Activated T-cell treated with anti-CD3 and anti-CD28 coated beads for 24 hours (primary cell): ENCODE measurements at regions not wholly inside any gene's neighbourhood (a gene's known extent, or its start where the extent isn't known, plus 50 kb on each side); places are given as distances from the start of the nearest gene placed in this dataset.

Experiments used
- DNase-seq: peaks from one replicate; pipeline ENCODE4 v3.0.0-alpha.2; 2020; ENCODE audit warnings: low read depth

DNA sequence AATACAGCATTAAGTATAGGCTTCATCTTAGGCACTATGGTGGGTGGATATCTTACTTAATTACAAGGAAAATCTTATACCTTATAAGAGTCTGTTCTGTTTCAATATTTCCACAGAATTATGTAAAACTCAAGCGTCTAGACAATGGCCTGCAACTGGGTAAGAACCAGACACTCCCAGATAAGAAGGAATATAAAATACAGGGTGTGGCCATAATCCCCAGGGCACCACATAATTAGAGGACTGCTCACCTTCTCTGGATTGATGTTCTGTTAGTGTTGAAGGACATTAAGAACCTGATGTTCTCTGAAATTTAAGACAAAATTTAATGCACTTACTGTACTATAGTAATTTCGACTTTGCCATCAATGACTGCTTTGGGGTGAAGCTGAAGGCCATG is 198.2 kb upstream of the ARSJ start:
- no peak for DNase-seq

DNA sequence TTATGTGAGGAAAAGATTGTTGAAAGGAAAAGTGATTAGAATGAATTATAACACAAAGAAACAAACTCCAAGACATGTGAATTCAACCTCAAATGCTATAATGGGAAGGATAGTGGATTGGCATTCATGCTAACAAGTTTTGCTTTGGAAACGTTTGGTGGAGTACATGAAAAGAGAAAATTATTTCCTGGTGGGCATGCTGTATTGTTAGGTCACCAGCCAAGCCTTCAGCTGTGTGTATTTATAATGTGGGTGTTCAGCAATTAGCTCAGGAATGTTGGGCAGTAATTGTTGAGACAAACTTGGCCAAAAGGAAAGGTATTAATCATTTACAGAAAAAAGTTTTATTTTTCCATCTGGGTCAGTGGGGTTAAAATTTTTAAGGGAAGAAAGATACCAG is 198.9 kb upstream of the ARSJ start:
- no peak for DNase-seq

DNA sequence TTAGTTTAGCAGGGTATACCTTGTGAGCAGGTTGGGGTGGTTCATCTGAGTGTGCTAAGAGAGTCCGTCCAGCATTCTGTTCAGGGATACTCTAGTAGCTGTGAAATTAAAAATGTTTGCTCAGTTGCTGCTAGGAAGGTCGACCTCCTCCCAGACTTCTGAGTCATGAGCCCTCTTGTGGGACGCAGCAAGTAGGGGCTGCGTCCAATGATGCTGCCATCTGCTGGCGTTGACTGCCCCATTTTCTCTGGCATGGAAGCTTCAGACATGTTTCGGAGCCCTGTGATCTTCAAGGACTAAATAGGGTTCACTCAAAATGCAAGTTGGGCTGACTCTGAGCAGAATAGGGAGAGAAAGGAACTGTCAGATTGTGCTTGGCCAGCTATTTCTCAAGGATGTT is 201.0 kb upstream of the ARSJ start:
- DNase-seq = peak; percentile 15

DNA sequence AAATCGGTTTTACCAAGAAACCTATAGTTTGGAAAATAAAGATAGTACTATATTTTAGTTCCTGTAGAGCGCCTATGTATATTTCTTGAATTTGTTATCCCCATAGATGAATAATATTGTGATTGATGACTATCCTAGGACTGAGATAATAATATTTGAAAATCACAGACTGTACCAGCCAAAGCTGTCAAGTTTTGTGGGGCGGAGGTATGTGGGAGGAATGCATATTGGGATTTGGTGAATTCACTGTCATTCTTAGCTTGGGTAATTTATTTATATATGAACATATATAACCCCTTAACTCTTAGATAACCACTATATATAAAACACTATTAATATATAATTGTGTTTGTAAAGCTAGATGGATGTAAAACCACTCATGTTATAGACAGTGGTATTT is 205.5 kb upstream of the ARSJ start:
- no peak for DNase-seq

DNA sequence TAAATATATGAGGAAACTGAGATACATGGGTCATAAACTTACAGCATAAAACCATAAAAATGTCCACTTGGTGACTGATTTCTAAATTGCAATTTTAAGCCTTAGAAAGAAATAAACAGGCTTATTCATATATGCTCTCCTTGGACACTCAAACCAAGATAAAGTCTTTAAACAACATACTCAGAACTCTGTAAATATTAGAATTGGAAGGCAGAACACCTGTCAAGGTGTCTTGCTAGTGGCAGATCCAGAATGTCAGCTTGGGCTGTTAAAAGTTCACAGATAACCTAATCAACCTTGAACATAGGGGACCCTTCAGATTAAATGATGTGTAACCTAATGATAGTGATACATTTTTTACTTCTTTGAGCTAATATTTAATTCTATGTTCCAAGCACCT is 208.1 kb upstream of the ARSJ start:
- DNase-seq = no peak

DNA sequence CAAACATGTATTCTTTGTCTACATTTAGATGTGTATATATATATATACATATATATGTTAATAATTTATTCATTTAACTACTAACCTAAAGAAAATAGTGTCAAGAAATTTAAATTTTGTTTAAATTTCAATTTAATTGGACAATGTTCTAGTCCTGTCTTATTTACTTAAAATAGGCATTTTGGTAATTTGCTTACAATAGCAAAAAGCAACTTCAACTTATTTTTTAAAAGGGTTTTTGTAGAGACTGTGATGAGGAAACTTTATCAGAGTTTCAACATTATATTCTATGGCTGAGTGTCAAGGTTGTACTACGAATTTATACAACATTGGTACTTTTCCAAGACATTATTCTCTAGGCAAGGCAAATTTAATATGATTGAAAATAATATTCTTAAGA is 212.0 kb upstream of the ARSJ start:
- DNase-seq = no peak

DNA sequence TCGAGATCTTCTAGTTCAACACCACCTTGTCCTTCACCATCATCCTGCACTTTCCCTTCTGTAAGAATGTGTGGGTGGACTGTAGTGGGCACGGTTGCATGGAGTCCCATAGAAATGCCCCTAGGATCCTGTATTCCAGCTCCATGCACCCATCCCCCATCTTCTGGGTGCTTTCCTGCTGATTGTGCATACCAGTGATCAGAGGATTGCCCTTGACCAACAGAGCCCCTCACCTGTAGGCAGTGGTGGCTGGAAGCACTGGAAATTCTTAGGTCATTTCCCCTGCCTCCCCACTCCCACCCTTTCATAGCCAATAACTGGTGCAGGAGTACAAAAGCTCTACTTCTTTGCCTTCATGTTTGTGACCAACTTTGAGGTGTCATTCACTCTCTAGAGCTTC is 213.4 kb upstream of the ARSJ start:
- DNase-seq = no peak

DNA sequence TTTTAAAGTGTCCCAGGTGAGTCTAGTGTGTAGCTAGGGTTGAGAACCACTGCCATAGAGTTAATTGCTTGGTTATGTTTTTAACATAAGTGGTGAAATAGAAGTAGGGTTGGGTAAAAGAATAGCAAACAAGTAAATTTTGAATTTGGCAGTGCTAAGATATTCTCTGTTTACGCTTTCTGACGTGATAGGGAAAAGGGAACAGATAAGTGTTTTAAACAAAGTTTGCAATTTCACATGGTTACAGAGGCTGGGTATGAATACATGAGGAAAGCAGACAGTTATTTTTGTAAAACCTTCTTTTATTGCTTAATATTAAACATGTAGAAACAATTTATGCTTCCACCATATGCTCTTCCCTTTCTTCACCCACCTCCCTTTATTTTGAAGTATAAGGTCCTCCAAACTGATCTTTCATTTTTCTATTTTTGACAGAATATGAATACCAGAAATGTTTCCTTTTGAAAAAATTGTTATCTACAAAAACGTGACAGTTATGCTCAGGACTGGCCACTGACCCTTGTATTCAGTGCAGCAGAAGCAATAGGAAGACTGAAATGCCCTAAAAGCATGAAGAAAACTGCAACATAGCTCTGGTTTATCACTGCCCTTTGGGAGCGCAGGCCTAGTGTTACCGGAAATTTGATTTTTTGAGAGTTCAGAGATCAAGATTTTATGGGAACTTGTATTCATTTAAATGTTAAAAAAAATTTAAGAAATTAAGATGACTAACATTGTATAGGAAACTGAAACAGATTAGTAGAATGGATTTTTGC is 214.4 kb upstream of the ARSJ start:
- DNase-seq = no peak

DNA sequence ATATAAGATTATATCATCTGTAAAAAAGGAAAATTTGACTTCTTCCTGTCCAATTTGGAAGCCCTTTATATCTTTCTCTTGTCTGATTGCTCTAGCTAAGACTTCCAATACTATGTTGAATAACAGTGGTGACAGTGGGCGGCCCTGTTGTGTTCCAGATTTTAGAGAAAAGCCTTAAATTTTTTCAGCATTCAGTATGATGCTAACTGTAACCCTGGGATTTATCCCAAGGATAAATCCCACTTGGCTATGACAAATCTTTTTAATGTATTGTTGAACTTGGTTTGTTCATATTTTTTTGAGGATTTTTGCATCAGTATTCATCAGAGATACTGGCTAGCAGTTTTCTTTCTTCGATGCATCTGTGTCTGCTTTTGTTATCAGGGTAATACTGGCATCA is 217.2 kb upstream of the ARSJ start:
- no peak for DNase-seq

DNA sequence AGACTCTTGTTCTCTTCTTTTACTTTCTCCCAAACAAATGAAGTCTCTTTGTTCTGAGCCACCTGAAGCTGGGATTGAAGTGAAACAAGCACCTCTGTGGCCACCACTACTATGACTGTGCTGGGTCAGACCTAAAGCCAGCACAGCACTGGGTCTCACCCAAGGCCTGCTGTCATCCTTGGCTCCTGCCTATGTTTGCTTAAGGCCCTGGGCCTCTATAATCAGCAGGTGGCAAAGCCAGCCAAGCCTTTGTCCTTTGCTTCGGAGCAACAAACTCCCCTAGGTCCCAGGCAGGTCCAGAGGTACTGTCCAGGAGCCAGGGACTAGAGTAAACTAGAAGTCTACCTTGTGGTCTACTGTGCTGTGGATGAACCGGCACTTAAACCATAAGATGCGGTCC is 220.6 kb upstream of the ARSJ start:
- no peak for DNase-seq

DNA sequence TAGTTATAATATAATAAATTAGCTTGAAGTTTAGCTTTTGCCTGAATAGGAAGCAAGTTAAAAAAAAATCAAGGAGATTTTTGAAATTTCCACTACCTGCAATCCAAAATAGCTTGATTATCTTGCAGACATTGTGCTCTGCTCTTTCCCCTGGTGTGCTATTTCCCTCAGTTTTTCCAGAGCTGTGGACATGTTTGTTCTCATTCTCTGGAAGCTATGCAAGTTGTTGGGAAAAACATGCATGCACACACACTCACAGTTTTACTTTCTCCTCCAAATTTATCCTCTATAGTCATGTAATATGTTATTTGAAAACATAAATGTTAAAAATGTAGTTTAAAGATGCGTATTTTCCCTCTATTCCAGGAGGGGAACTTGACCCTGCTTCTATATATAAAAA is 225.8 kb upstream of the ARSJ start:
- DNase-seq = no peak

DNA sequence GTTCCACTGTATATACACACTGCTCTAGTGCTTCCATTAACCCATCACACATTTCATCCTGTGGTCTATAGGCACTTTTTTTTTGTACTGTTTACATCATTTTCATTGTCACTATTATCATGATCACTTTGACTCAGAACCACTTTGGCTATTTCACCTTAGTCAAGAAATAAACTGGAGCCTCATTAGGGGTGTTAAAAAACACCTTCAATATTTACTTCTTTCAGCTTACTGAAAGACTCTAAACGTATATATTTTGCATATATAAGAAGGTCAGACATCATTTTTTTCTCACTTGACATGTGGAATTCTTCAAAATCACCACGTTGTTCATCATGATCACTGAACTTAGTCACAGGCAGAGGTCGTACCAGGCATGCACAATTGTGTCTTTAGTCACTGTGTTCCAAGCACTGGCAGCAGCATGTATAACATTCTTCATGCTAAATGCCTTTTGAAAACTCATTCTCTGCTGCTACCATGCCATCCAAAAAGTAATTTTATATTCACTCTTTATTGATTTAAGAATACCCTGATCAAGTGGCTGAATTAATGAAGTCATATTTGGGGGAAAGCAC is 229.2 kb upstream of the ARSJ start:
- no peak for DNase-seq

DNA sequence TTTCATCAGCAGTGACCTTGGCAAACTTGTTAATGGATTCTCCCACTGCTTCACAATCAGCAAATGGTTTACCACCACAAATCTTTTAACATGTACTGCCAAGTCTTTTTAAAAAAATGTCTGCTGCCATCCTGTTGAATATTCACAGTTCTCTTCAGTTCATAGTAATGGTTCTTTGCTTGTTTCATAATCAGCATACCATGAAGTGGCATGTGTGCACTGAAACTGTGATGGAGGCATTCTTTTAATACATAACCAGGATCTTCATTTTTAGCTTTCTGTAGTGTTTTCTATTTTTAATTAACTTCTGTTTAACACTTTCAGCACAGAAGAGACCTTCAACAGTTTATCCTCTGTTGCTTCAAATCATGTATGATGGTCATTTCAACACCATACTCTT is 230.1 kb upstream of the ARSJ start:
- DNase-seq = no peak

DNA sequence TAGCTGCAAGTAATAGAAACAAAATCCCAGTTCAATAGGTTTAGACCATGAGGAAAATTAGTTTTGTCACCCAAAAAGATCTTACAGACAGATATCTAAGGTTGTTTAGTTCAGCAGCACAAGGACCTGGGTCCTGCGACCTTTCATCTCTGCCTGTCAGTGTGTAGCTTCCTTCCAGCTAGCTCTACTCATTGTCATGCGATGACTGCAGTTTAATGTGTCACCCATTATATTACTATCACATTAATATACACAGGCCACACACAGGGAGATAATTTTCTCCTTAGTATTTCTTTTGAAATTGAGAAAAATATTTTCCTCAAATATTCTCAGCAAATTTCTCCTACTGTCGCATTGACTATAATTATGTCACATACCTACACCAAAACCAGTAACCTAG is 232.1 kb upstream of the ARSJ start:
- DNase-seq = no peak

DNA sequence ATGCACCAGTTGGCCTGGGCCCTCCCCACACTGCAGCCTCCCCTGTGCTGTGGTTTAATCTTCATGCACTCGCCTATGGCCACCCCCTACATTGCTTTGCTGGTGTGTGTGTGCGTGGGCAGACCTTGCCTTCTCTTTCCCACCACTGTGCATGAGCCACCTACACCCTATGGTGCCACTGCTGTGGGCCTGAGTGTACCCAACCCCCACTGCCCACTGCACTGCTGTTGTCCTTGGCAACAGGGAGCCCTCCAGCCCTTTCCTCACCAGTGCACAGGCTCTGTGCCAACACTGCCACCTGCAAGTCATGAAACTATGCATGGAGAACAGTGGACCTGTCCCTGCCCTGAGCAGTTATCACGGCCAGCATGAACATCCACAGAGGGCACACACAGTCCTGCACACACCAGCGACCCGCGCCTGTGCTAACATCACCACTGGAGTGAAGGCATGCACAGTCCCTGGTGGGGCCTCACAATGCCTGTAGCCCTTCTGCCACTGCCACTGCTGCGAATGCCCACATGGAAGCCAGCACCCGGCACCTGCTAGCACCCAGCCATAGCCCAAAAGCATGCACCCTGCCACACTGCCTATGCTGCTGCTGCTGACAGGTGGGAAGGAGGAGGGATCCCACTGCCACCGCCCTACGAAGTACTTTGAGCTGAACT is 237.8 kb upstream of the ARSJ start:
- no peak for DNase-seq

DNA sequence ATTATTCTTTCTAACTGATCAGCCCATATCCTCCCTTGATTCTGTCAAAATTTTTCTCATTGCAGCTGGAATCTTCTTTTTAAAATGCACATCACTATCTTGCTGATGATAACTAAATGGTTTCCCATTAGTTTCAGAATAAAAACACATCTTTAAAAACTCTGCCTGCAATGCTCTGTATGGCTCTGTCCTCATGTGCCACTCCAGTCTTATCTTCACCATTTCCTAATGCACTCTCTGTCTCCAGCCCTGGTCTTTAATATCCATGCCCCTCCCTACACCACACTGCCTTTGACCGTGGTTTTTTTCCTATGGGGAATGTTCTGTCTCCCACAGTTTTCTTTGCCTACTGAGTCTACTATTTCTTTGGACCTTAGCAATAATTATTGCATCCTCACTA is 244.1 kb upstream of the ARSJ start:
- no peak for DNase-seq

DNA sequence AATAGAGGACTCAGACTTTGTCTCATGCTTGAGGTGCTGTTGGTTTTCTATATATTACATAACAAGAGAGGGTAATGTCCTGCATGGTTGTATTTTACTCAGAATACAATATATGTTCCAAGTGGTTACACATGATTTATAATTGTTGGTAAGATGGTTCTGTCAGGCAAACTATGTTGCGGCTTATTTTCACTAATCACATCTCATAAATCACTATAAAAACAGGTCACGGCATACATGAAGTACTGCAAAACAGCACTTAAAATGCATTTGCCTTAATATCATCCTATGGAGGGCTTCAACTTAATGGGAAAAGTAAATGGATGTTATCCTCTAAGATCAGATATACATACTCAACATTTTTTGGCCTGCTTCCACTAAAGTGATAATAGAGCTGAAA is 246.0 kb upstream of the ARSJ start:
- no peak for DNase-seq

DNA sequence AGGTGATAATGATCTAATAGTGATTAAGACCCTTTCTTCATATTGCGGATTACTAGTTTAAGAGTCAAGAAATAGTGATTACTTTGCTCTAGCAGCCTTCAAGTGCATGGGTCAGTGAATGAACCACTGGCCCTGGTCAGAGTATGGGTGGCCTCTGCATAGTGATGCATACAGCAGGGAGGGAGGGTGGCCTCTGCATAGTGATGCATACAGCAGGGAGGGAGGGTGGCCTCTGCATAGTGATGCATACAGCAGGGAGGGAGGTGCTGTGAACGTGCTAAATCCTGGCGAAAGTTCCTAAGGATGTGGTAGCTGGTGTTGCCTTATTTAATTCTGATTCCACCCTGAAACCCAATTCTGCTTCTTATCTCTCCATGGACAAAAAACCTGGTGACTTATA is 246.7 kb upstream of the ARSJ start:
- DNase-seq = no peak

DNA sequence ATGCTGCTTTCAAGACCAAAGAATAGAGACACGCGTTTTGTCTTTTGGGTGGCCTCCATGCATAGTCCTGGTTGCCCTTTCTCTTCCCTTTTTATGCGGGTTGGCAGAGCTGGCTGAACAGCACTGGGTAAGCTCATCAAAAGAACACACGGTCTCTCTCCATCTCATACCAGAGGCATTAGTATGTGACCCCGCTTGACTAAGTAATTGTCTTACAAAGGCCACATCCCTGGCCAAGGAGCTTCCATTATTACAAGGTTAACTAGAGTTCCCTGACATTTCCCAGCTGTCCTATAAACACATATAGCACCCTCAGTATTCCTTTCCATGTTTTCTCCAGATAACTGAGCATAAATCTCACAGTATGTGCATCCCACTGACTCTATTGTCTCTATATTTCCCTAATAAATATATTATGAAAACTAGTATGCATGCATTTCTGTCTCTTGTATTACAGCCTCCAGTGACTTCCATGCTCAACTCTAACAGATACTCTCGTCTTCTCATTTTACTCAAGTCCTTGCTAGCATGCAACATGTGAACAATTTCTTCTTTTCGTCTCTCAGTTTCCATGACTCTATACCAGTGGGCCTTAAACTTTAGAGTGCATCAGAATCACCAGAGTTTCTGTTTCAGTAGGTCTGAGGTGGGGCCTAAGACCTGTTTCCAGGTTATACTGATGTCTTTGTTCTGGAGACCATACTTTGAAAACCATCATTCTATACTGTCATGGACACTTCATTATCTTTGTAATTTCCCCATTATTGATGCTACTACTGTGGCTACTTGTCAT is 247.7 kb upstream of the ARSJ start:
- no peak for DNase-seq

DNA sequence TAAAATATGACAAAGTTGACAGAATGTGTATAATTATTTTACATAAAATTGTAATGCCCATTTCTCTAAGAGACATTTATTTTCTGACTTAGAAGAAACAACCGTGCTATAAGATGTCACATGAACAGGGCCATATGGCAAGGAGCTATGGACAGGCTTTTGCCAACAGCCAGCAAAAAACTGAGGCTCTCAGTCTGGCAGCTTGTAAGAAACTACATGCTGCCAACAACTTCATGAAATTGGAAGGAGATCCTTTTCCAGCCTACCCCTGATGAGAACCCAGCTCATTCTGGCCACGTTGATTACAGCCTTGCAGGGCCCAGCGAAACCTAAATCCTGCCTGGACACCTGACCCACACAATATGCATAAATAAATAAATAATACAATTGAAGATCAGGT is 250.3 kb upstream of the ARSJ start:
- DNase-seq = no peak

DNA sequence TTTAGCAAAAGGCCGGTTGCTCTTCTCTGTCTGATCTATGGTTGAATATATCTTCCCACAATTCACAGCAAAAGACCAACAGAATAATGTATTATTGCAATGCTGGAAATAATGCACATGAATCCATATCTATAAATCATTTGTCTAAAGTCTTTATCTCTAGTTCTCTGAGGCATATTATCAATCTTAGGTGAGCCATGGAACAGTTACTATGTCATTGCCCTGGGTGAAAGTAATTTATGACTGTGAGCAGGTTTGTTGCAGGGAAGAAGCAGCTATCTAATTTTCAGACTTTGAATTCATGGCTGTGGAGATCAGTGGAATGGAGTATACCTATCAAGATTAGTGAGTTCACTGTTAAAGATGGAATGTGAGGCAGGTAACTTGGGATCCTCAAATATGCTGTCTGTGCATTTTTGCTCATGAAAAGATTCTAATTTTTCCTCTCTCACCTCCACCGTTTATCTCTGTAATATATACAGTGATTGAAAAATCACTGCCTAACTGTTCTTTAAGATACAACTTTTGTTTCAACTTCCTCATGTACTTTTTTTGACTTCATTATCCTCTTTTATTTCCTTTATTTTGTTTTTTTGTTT is 256.8 kb upstream of the ARSJ start:
- no peak for DNase-seq

DNA sequence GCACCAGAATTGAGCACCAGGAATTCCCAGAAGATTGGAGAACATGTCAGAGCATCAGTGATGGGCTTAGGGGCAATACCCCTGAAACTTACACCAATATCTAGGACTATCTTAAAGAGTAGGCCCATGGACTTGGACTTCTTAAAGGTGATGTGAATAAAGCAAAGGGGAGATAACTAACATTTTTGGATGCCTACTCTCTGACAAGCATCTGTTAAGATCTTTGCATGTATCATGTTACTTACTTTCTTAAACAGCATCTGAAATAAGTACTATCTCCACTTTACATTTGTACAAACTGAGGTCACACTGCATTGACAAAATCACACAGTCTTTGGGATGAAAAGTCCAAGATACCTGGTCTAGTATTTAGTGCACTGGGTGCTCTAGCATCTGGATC is 258.6 kb upstream of the ARSJ start:
- no peak for DNase-seq

DNA sequence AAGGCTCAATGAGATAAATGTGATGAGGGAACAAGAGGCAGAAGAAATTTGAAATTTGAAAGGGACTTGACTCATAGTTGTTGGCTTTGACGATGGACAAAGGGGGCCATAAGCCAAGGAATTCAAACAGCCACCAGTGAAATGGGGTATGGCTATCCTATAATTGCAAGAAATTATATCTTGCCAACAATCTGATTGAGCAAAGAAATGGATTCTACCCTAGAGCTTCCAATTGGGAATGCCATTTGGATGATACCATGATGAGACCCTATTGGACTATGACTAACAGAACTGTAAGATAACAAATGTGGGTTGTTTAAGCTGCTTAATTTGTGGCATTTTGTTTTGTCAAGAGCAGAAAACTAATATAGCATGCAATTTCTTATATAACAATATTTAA is 270.1 kb upstream of the ARSJ start:
- DNase-seq = no peak
